Mesendoderm (in vitro differentiated cells): ENCODE measurements at regions not wholly inside any gene's neighbourhood (a gene's known extent, or its start where the extent isn't known, plus 50 kb on each side); places are given as distances from the start of the nearest gene placed in this dataset.
A peak's percentile ranks its signal among the peaks of the same experiment; 100 is the strongest.

Experiments used
- DNase-seq: peaks from one replicate; pipeline ENCODE4 v3.0.0; 2013
- H2AK5ac ChIP-seq: 2 replicates; pipeline ENCODE4 v1.6.1; 2013; ENCODE audit warnings: low read length, inconsistent platforms
- H2BK120ac ChIP-seq: 2 replicates; pipeline ENCODE4 v1.6.1; 2013; ENCODE audit warnings: low read depth, mild to moderate bottlenecking, low read length, moderate library complexity, mixed read lengths
- H2BK15ac ChIP-seq: replicated peaks from 2 replicates; pipeline ENCODE4 v1.6.1; 2013; ENCODE audit warnings: low read depth, mild to moderate bottlenecking, moderate library complexity
- H2BK5ac ChIP-seq: 2 replicates; pipeline ENCODE4 v1.6.1; 2013; ENCODE audit warnings: low read length, inconsistent platforms
- H3K18ac ChIP-seq: 2 replicates; pipeline ENCODE4 v1.6.1; 2013; ENCODE audit warnings: mild to moderate bottlenecking, low read length, mixed read lengths
- H3K23ac ChIP-seq: one replicate; pipeline ENCODE4 v1.6.1; 2013; ENCODE audit warnings: low read length
- H3K27ac ChIP-seq: 2 replicates; pipeline ENCODE4 v1.5.1; 2013; ENCODE audit warnings: low read depth, mild to moderate bottlenecking, inconsistent platforms, low read length, moderate library complexity
- H3K27me3 ChIP-seq: 2 replicates; pipeline ENCODE4 v1.6.1; 2013; ENCODE audit warnings: low read length, control low read depth, mild to moderate bottlenecking, inconsistent platforms; ENCODE audit not compliant: insufficient read depth, poor library complexity
- H3K36me3 ChIP-seq: 2 replicates; pipeline ENCODE4 v1.6.1; 2013; ENCODE audit warnings: low read length, inconsistent platforms; ENCODE audit not compliant: control insufficient read depth, insufficient read depth
- H3K4ac ChIP-seq: one replicate; pipeline ENCODE4 v1.6.1; 2013; ENCODE audit warnings: low read depth, mild to moderate bottlenecking, low read length, moderate library complexity
- H3K4me1 ChIP-seq: 2 replicates; pipeline ENCODE4 v1.6.1; 2013; ENCODE audit warnings: low read depth, low read length, inconsistent platforms; ENCODE audit not compliant: control insufficient read depth
- H3K4me2 ChIP-seq: 2 replicates; pipeline ENCODE4 v1.6.1; 2013; ENCODE audit warnings: low read length
- H3K4me3 ChIP-seq: 2 replicates; pipeline ENCODE4 v1.5.1; 2013; ENCODE audit warnings: mild to moderate bottlenecking, low read length
- H3K56ac ChIP-seq: one replicate; pipeline ENCODE4 v1.6.1; 2013; ENCODE audit warnings: low read length
- H3K79me1 ChIP-seq: 2 replicates; pipeline ENCODE4 v1.6.1; 2013; ENCODE audit warnings: low read length, inconsistent platforms
- H3K79me2 ChIP-seq: 2 replicates; pipeline ENCODE4 v1.6.1; 2013; ENCODE audit warnings: mild to moderate bottlenecking, low read length; ENCODE audit not compliant: control insufficient read depth, insufficient read depth
- H3K9ac ChIP-seq: 2 replicates; pipeline ENCODE4 v1.6.1; 2013; ENCODE audit warnings: low read length, inconsistent platforms
- H4K5ac ChIP-seq: one replicate; pipeline ENCODE4 v1.6.1; 2013; ENCODE audit warnings: low read length
- H4K8ac ChIP-seq: one replicate; pipeline ENCODE4 v1.6.1; 2013; ENCODE audit warnings: low read depth, mild to moderate bottlenecking, control low read depth, low read length, moderate library complexity
- WGBS: extraction: QIAGEN DNeasy Blood & Tissue Kit; methylation state at CpG from one replicate; pipeline ENCODE4 v1.1.7; 2013; ENCODE audit warnings: low lambda C conversion rate, missing lambda C conversion rate; ENCODE audit not compliant: insufficient coverage; ENCODE audit errors: extremely low coverage; 5-methylcytosine and 5-hydroxymethylcytosine counted together

DNA sequence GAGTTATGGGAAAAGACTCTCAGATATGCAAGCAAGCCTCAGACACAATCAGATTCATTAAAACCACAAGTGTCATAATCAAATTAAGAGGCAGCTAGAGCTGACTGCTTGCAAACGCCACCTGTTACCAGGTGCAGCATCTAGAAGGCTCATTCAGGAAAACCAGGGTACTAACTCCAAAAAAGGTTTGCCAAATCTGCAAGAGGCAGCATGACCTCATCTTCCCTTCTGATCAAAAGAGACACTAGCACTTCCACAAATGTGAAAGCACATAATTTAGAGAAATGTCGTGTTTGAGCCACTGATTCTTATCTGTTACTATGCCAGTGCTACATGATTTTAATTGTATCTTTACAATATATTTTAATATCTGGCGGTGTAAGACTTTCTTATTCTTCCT, 123.3 kb upstream of the NANOGP8 start:
- no peak overlapping the region for H4K5ac ChIP-seq
- H3K27ac ChIP-seq = no peak overlapping the region
- H3K79me2 ChIP-seq = no peaks in the 10 kb centered on the region
- H3K56ac ChIP-seq = no peak overlapping the region
- no peak overlapping the region for H3K9ac ChIP-seq
- H2BK120ac ChIP-seq = no peak overlapping the region
- no peak overlapping the region for H2BK15ac ChIP-seq
- no peaks in the 10 kb centered on the region for H3K4me1 ChIP-seq
- H3K79me1 ChIP-seq = no peaks in the 10 kb centered on the region
- H2AK5ac ChIP-seq = no peak overlapping the region
- H2BK5ac ChIP-seq = no peak overlapping the region
- no peak overlapping the region for H3K4me2 ChIP-seq
- no peak overlapping the region for H4K8ac ChIP-seq
- no peak overlapping the region for H3K23ac ChIP-seq
- no peak overlapping the region for H3K18ac ChIP-seq
- WGBS = no CpG with 5 or more reads among the region's 3 CpGs
- no peak overlapping the region for H3K4me3 ChIP-seq
- H3K27me3 ChIP-seq = no peaks in the 10 kb centered on the region
- DNase-seq = peak; percentile 4
- H3K36me3 ChIP-seq = no peaks in the 10 kb centered on the region
- no peak overlapping the region for H3K4ac ChIP-seq

DNA sequence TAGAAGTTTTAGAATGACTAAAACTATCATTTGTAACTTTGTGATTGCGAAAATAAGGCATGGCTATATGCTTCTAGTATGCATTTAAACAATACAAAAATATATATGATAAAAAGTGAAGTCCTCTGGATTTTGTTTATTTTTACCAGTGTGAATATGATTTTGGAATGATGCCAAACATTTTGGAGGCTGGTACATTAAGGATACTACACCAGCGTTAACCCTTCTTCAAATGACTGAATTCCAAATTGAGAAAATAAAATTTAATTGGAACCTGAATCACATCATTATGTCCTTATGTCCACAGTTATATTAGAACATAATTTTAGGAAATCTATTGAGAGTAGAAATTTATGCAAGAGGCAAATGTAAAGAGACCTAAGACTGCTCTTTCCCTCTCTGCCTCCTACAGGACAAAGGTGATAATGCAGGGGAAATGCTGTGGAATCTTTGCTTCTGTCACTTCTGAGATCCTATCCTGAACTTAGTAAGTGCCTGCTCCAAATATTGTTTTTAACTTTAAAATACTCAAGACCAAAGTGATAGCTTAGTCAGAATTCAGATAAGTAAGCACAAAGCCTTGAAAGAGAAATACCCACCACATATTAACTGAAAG, 121.1 kb upstream of the NANOGP8 start:
- H4K8ac ChIP-seq = no peak overlapping the region
- DNase-seq = peak; percentile 48
- no CpG with 5 or more reads among the region's 2 CpGs for WGBS

DNA sequence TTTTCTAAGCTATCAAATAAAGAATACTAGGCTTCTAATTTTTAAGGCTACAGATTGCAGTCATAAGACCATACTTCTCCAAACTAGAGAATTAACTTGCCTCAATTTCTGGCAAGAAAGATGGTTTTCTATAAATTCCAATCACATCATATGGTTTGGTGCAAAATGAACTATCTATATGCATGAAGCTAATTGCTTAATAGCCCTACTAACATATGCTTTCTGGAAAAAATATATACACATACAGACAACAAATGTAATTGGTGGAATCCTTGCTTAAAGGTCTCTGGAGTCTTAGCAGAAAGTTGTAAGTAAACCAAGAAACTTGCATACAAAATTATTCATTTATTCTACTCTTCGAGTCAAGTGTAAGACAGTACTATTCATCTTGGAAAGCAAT, 113.1 kb upstream of the NANOGP8 start:
- Histone ChIP-seq H3K9ac (no peak overlapping the region), H4K8ac (no peak overlapping the region), H3K4me3 (no peak overlapping the region), H3K79me2 (no peaks in the 10 kb centered on the region), H2AK5ac (no peak overlapping the region), H3K27ac (no peak overlapping the region), H3K4me2 (no peak overlapping the region), H3K79me1 (no peaks in the 10 kb centered on the region), H3K27me3 (no peaks in the 10 kb centered on the region), H4K5ac (no peak overlapping the region), H2BK15ac (no peak overlapping the region), H3K4me1 (no peaks in the 10 kb centered on the region), H3K23ac (no peak overlapping the region), H3K36me3 (no peaks in the 10 kb centered on the region), H3K4ac (no peak overlapping the region), H3K18ac (no peak overlapping the region), H2BK5ac (no peak overlapping the region), H3K56ac (no peak overlapping the region), H2BK120ac (no peak overlapping the region)
- WGBS = no CpG with 5 or more reads among the region's 1 CpG
- no peak for DNase-seq

More for the DNA sequence above, 121.1 kb upstream of the NANOGP8 start:
- Histone ChIP-seq H3K79me1 (no peaks in the 10 kb centered on the region), H2AK5ac (no peak overlapping the region), H3K4me3 (no peak overlapping the region), H3K36me3 (no peaks in the 10 kb centered on the region), H3K4ac (no peak overlapping the region), H3K23ac (no peak overlapping the region), H3K18ac (no peak overlapping the region), H3K4me2 (no peak overlapping the region), H4K5ac (no peak overlapping the region), H2BK120ac (no peak overlapping the region), H3K9ac (no peak overlapping the region), H3K4me1 (no peaks in the 10 kb centered on the region), H3K79me2 (no peaks in the 10 kb centered on the region), H2BK5ac (no peak overlapping the region), H3K56ac (no peak overlapping the region), H3K27me3 (no peaks in the 10 kb centered on the region), H2BK15ac (no peak overlapping the region), H3K27ac (no peak overlapping the region)

DNA sequence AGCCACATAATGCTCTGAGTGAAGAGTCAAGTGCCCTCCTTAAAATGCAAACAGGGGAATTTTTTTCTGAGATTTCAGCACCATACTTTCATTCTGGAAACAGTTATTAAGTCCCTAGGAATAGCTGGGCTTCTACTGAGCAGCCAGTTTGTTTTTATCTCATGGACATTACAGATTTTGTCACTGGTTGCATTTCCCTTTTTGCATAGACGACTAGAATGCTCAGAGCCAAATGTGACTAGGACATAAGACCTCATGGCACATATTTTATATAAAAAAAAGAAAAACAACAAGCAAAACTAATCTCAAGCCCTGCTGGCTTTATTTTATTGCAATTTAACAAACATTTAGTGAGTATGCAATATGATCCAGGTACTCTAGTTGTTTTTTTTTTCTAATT, 112.7 kb upstream of the NANOGP8 start:
- Histone ChIP-seq H3K4me2 (no peak overlapping the region), H3K18ac (no peak overlapping the region), H2BK120ac (no peak overlapping the region), H2AK5ac (no peak overlapping the region), H2BK15ac (no peak overlapping the region), H3K27ac (no peak overlapping the region), H4K5ac (no peak overlapping the region), H3K36me3 (no peaks in the 10 kb centered on the region), H3K23ac (no peak overlapping the region), H3K79me1 (no peaks in the 10 kb centered on the region), H3K4me1 (no peaks in the 10 kb centered on the region), H3K4ac (no peak overlapping the region), H3K79me2 (no peaks in the 10 kb centered on the region), H3K4me3 (no peak overlapping the region), H2BK5ac (no peak overlapping the region), H3K9ac (no peak overlapping the region), H3K56ac (no peak overlapping the region), H4K8ac (no peak overlapping the region), H3K27me3 (no peaks in the 10 kb centered on the region)
- DNase-seq = no peak
- WGBS = no CpG with 5 or more reads among the region's 1 CpG

DNA sequence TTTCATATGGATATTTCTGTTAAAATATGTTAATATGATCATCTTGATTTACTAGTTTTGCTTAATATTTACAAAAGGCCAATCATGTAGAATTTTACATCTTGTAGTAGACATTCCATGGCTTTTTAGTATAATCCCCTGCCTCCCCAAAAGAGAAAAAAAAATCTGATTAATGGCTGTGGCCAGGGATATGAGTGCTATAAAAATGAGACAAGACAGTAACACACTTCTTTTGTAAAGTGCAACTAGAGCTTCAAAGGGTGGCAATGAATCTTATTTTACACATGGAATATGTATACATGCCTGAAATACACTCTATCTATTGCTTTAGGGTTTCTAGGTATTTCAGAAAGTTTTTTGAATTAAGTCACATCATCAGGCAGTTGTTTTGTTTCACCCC, 112.2 kb upstream of the NANOGP8 start:
- Histone ChIP-seq H3K56ac (no peak overlapping the region), H4K8ac (no peak overlapping the region), H3K4me1 (no peaks in the 10 kb centered on the region), H3K36me3 (no peaks in the 10 kb centered on the region), H3K79me1 (no peaks in the 10 kb centered on the region), H3K23ac (no peak overlapping the region), H2AK5ac (no peak overlapping the region), H2BK15ac (no peak overlapping the region), H3K79me2 (no peaks in the 10 kb centered on the region), H3K27ac (no peak overlapping the region), H2BK120ac (no peak overlapping the region), H3K9ac (no peak overlapping the region), H3K4ac (no peak overlapping the region), H3K18ac (no peak overlapping the region), H3K4me2 (no peak overlapping the region), H2BK5ac (no peak overlapping the region), H3K4me3 (no peak overlapping the region), H4K5ac (no peak overlapping the region), H3K27me3 (no peaks in the 10 kb centered on the region)
- no peak for DNase-seq

DNA sequence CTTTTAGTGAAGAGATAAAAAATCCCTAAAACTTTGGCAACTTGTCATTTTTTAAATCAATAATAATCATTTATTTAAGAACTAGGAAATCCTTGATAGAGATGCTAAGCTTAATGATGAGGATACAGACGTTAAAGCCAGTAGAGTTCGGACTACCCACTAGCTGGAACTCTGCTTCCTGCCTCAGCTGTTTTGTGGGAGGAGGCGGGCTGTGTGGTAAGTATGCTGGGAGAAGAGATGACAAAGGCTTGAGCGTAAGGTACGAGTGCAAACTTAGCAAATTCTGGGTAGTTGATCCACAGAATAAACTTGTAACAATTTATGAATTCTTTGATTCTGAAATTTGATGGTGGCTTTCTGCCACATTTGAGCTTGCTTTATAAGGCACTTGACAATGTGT, 111.2 kb upstream of the NANOGP8 start:
- Histone ChIP-seq H3K27me3 (no peaks in the 10 kb centered on the region), H3K9ac (no peak overlapping the region), H3K23ac (no peak overlapping the region), H3K36me3 (no peaks in the 10 kb centered on the region), H3K4ac (no peak overlapping the region), H2BK5ac (no peak overlapping the region), H3K79me2 (no peaks in the 10 kb centered on the region), H2BK15ac (no peak overlapping the region), H2AK5ac (no peak overlapping the region), H2BK120ac (no peak overlapping the region), H3K79me1 (no peaks in the 10 kb centered on the region), H3K18ac (no peak overlapping the region), H4K8ac (no peak overlapping the region), H3K27ac (no peak overlapping the region), H3K4me1 (no peaks in the 10 kb centered on the region), H4K5ac (no peak overlapping the region), H3K56ac (no peak overlapping the region), H3K4me2 (no peak overlapping the region), H3K4me3 (no peak overlapping the region)
- WGBS = no CpG with 5 or more reads among the region's 5 CpGs
- DNase-seq = no peak
